NCI-H2081 treated with DMSO at 0.1 percent for 48 hours (cell line): ENCODE measurements at regions not wholly inside any gene's neighbourhood (a gene's known extent, or its start where the extent isn't known, plus 50 kb on each side); places are given as distances from the start of the nearest gene placed in this dataset.

Source experiments
- DNase-seq: peaks from one replicate; lab custom pipeline; 2025; lab: John Stamatoyannopoulos, UW

GRCh38 chr15:38672814-38673670 is 108.4 kb upstream of the RASGRP1 start:
- no peak for DNase-seq

GRCh38 chr15:38674448-38674847 is 109.8 kb upstream of the RASGRP1 start:
- no peak for DNase-seq

GRCh38 chr15:38678281-38678680 is 113.7 kb upstream of the RASGRP1 start:
- DNase-seq = no peak

GRCh38 chr15:38680775-38681174 is 116.2 kb upstream of the RASGRP1 start:
- DNase-seq = no peak

GRCh38 chr15:38682363-38682762 is 117.7 kb upstream of the RASGRP1 start:
- DNase-seq = no peak

GRCh38 chr15:38682861-38683260 is 118.2 kb upstream of the RASGRP1 start:
- no peak for DNase-seq

- no peak for DNase-seq
Measured at GRCh38 chr15:38683382-38684242, 119.0 kb upstream of the RASGRP1 start.

GRCh38 chr15:38684440-38685010 is 119.9 kb upstream of the RASGRP1 start:
- DNase-seq = no peak

- no peak for DNase-seq
Measured at GRCh38 chr15:38685686-38686339, 121.2 kb upstream of the RASGRP1 start.

GRCh38 chr15:38687340-38687739 is 122.7 kb upstream of the RASGRP1 start:
- no peak for DNase-seq

- DNase-seq = no peak
Measured at GRCh38 chr15:38687775-38688495, 123.3 kb upstream of the RASGRP1 start.

- no peak for DNase-seq
Measured at GRCh38 chr15:38688761-38689160, 124.1 kb upstream of the RASGRP1 start.

- DNase-seq = no peak
Measured at GRCh38 chr15:38689522-38689921, 124.9 kb upstream of the RASGRP1 start.

- no peak for DNase-seq
Measured at GRCh38 chr15:38690216-38690615, 125.6 kb upstream of the RASGRP1 start.

- DNase-seq = no peak
Measured at GRCh38 chr15:38690719-38691332, 126.2 kb upstream of the RASGRP1 start.

- DNase-seq = no peak
Measured at GRCh38 chr15:38691377-38691776, 126.8 kb upstream of the RASGRP1 start.

GRCh38 chr15:38691965-38692788 is 127.6 kb upstream of the RASGRP1 start:
- no peak for DNase-seq

- DNase-seq = no peak
Measured at GRCh38 chr15:38692789-38693062, 128.1 kb upstream of the RASGRP1 start.

GRCh38 chr15:38695249-38696108 is 130.9 kb upstream of the RASGRP1 start:
- DNase-seq = no peak
